ENCODE measurements at regions not wholly inside any gene's neighbourhood (a gene's known extent, or its start where the extent isn't known, plus 50 kb on each side); places are given as distances from the start of the nearest gene placed in this dataset.

DNA sequence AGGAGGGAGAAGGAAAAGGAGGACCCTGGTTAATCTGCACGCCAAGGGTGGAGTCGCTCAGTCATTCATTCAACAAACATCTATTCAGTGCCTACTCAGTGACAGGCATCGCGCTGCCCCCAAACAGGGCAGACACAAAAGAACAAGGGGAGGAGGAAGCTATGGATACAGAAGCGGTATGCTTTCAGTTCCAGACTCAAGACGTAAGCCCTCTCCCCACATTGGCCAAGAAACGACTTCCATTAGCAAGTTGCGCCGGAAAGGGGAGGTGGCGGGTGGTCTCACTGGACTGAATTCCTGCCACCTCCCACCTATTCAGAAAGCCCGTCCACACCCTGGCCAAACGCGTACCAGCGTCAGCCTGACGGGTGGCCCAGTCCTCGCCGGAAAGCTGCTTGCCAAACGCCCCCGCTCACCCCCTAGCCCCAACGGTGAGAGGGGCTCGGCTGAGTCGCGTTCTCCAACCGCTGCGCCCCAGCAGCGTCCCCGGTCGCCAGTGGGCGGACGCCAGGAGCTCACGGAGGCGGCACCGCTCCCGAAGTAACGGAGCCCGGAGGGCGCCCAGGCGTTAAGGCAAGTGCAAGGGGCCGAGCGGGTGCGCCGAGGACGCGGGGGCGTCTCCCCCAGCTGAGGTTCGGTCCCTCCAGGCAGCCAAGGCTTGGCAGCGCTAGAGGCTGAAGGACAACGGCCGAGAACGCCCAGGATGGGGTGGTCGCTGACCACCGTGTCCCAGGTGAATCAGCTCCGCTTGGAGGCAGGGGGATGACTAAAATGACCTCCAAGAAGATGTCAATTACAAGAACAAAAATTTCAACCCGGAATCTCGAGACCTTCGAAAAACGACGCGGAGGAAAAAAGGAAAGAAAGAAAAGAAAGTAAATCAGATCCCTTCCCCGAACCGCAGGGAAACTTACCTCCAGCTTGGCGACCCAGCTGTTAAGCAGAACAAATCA is 470.7 kb downstream of the SOX9 start:
- Mint-ChIP-seq H3K4me3 (peak overlapping the region in 3 of 4 donors; percentile 63 to 75 (median 64)), H3K27ac (no peak overlapping the region)

GRCh38 chr17:72592242-72592966 is 471.6 kb downstream of the SOX9 start:
- peaks cover 40% of the 10 kb centered on the region for H3K27me3 Mint-ChIP-seq
- H3K4me1 Mint-ChIP-seq: peaks cover 5 to 17% (median 5%) of the 10 kb centered on the region in 3 donors
- no peak overlapping the region for H3K27ac Mint-ChIP-seq
- H3K4me3 Mint-ChIP-seq: peak overlapping the region in 3 of 4 donors; percentile 63 to 75 (median 64)
- H3K9me3 Mint-ChIP-seq: no peaks in the 10 kb centered on the region
- H3K36me3 Mint-ChIP-seq: peaks cover 2% of the 10 kb centered on the region

More for the DNA sequence above, 470.7 kb downstream of the SOX9 start:
- H3K27me3 Mint-ChIP-seq: peaks cover 44% of the 10 kb centered on the region
- peaks cover 2% of the 10 kb centered on the region for H3K36me3 Mint-ChIP-seq
- peaks cover 5 to 17% (median 5%) of the 10 kb centered on the region in 3 donors for H3K4me1 Mint-ChIP-seq
- H3K9me3 Mint-ChIP-seq: no peaks in the 10 kb centered on the region

- H3K9me3 Mint-ChIP-seq: no peaks in the 10 kb centered on the region
- no peak overlapping the region for H3K4me3 Mint-ChIP-seq
- H3K27me3 Mint-ChIP-seq: peaks cover 41% of the 10 kb centered on the region
- peaks cover 2% of the 10 kb centered on the region for H3K36me3 Mint-ChIP-seq
- no peak overlapping the region for H3K27ac Mint-ChIP-seq
- peaks cover 5 to 17% (median 5%) of the 10 kb centered on the region in 3 donors for H3K4me1 Mint-ChIP-seq
Observed at GRCh38 chr17:72592967-72593325, 472.1 kb downstream of the SOX9 start.

DNA sequence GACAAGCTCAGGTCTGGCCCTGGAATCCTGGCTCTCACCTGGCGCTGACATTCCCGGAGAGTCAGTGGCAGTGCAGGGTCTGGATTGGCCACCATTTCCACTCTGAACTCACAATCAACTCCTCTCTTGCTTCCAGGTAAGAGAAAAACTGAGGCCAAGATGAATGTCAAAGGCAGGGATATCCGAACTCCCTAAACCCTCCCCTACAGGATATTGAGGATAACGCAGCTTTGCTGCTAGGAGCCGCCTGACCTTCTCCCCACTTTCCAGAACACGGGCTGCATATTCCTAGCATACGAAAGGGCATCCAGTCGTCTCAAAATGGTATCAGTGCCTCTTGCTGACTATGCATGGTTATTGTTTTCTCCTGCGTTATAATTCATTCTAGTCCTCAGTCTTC is 473.4 kb downstream of the SOX9 start:
- peak overlapping the region in 1 of 4 donors; percentile 30 for H3K4me3 Mint-ChIP-seq
- peaks cover 32% of the 10 kb centered on the region for H3K27me3 Mint-ChIP-seq
- no peaks in the 10 kb centered on the region for H3K9me3 Mint-ChIP-seq
- peaks cover 2% of the 10 kb centered on the region for H3K36me3 Mint-ChIP-seq
- H3K27ac Mint-ChIP-seq: no peak overlapping the region
- H3K4me1 Mint-ChIP-seq: peaks cover 5 to 17% (median 5%) of the 10 kb centered on the region in 3 donors

All from IgD-negative memory B cell (primary cell).